ENCODE measurements at regions not wholly inside any gene's neighbourhood (a gene's known extent, or its start where the extent isn't known, plus 50 kb on each side); places are given as distances from the start of the nearest gene placed in this dataset.

DNA sequence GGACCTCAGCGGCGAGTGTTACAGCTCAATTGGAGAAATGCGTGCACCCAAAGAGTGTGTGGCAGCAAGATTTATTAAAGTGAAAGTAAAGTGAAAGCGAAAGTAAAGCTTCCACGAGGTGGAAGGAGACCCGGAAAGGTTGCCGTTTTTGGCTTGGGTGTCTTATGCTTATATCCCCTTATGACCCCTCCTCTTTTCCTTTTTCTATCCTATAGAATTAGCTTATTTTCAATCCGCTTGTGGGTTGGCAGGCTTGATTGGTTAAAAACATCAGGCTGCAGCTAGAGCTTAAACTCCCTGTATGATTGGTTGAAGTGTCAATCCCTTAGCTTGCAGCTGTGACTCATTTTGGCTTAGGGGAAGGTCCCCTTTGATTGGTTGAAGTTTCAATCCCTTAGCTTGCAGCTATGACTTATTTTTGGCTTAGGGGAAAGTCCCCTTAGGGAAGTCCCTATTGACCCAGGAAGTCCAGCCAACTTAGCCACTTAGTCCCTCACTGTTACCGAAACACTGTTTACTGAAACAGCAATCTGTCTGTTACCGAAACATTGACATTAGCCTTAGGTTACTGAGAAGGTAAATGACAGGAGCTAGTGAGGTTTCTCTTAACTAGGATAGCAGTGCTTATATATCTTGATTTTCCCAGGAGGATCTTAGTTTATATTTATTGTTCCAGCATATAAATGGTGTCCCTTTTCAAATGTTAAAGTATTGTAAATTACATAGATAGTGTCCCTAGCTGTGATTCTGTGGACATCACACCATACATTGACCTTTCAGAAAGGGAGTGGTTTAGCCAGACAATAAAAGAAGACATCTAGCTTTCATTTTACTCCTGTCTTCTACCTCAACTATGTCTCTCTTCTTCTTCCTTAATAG is 575.8 kb downstream of the DACH1 start:
- TF ChIP-seq MYC (IDR thresholded peaks at IDR 0.05; ENCODE audit: low read depth, low read length) (no peak), GATA2 (IDR thresholded peaks at IDR 0.05; ENCODE audit: insufficient read depth, insufficient read length, low read depth, low read length) (no peak), POLR2A (IDR thresholded peaks at IDR 0.05; ENCODE audit: low read depth, low read length) (no peak)
- TF ChIP-seq, protein P1, sequence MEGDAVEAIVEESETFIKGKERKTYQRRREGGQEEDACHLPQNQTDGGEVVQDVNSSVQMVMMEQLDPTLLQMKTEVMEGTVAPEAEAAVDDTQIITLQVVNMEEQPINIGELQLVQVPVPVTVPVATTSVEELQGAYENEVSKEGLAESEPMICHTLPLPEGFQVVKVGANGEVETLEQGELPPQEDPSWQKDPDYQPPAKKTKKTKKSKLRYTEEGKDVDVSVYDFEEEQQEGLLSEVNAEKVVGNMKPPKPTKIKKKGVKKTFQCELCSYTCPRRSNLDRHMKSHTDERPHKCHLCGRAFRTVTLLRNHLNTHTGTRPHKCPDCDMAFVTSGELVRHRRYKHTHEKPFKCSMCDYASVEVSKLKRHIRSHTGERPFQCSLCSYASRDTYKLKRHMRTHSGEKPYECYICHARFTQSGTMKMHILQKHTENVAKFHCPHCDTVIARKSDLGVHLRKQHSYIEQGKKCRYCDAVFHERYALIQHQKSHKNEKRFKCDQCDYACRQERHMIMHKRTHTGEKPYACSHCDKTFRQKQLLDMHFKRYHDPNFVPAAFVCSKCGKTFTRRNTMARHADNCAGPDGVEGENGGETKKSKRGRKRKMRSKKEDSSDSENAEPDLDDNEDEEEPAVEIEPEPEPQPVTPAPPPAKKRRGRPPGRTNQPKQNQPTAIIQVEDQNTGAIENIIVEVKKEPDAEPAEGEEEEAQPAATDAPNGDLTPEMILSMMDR (IDR thresholded peaks at IDR 0.05; ENCODE audit: extremely low read depth in 1 of 2, insufficient read depth in 1 of 2, low read depth in 1 of 2, low read length in 2 of 2), result no peak
- TF ChIP-seq, protein P2, sequence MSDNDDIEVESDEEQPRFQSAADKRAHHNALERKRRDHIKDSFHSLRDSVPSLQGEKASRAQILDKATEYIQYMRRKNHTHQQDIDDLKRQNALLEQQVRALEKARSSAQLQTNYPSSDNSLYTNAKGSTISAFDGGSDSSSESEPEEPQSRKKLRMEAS (IDR thresholded peaks at IDR 0.05; ENCODE audit: insufficient read depth, insufficient read length), result no peak
